PC-3 (cell line): ENCODE measurements at regions not wholly inside any gene's neighbourhood (a gene's known extent, or its start where the extent isn't known, plus 50 kb on each side); places are given as distances from the start of the nearest gene placed in this dataset.

ENCODE experiments used
- ATAC-seq: fragments of 200-7000 bp; cut with Tn5 transposase; 2 replicates; pipeline ENCODE4 v1.9.1; 2020; ENCODE audit warnings: mild to moderate bottlenecking, moderate library complexity
- BruUV-seq: library from RNA; stranded (reverse); fragments of 400-500 nt; replicated peaks from 2 replicates; lab custom pipeline; 2021; lab: Mats Ljungman, UMichigan
- CTCF ChIA-PET: fragments of 300-600 bp; sonication (Branson Sonifier 250); formaldehyde crosslinking; loops from one replicate; lab custom pipeline; 2022; ENCODE audit warnings: antibody characterized with exemption; lab: Charles Lee
- POLR2A ChIA-PET: fragments of 300-600 bp; sonication (Branson Sonifier 250); formaldehyde crosslinking; loops from one replicate; lab custom pipeline; 2022; ENCODE audit warnings: antibody characterized with exemption; ENCODE audit not compliant: unreplicated experiment; lab: Charles Lee
- DNase-seq: peaks from one replicate; pipeline ENCODE4 v3.0.0-alpha.2; 2015
- H2AFZ ChIP-seq: fragments of 300-600 bp; sonication (generic); 2 replicates; pipeline ENCODE4 v1.6.0; 2016; ENCODE audit warnings: antibody characterized with exemption, low read length
- H3F3A ChIP-seq: fragments of 300-600 bp; sonication (generic); one replicate; pipeline ENCODE4 v1.6.0; 2017; ENCODE audit warnings: antibody characterized with exemption, low read length, control low read depth, mild to moderate bottlenecking; ENCODE audit not compliant: unreplicated experiment
- H3K27ac ChIP-seq: fragments of 300-600 bp; sonication (generic); 2 replicates; pipeline ENCODE4 v1.5.1; 2016; ENCODE audit warnings: mild to moderate bottlenecking, low read length
- H3K27me3 ChIP-seq: fragments of 300-600 bp; sonication (generic); 2 replicates; pipeline ENCODE4 v1.6.1; 2016; ENCODE audit warnings: low read length, mixed read lengths
- H3K36me3 ChIP-seq: fragments of 300-600 bp; sonication (generic); 2 replicates; pipeline ENCODE4 v1.6.1; 2016; ENCODE audit warnings: low read depth, mixed run types, low read length, mixed read lengths
- H3K4me1 ChIP-seq: fragments of 300-600 bp; sonication (generic); 2 replicates; pipeline ENCODE4 v1.5.1; 2016; ENCODE audit warnings: low read length; ENCODE audit not compliant: insufficient read depth
- H3K4me2 ChIP-seq: fragments of 300-600 bp; sonication (generic); 2 replicates; pipeline ENCODE4 v1.6.0; 2016; ENCODE audit warnings: low read length
- H3K4me3 ChIP-seq: fragments of 300-600 bp; sonication (generic); 2 replicates; pipeline ENCODE4 v1.5.1; 2016; ENCODE audit warnings: mild to moderate bottlenecking, low read length, mixed read lengths
- H3K79me2 ChIP-seq: fragments of 300-600 bp; sonication (generic); 2 replicates; pipeline ENCODE4 v1.6.1; 2017; ENCODE audit warnings: low read length, mixed read lengths
- H3K9ac ChIP-seq: fragments of 300-600 bp; sonication (generic); 2 replicates; pipeline ENCODE4 v1.6.0; 2016; ENCODE audit warnings: mild to moderate bottlenecking, low read length
- H3K9me2 ChIP-seq: fragments of 300-600 bp; sonication (generic); replicated peaks from 2 replicates; pipeline ENCODE4 v1.6.1; 2016; ENCODE audit warnings: mixed run types, low read length, mixed read lengths
- H3K9me3 ChIP-seq: fragments of 300-600 bp; sonication (generic); 2 replicates; pipeline ENCODE4 v1.6.1; 2016; ENCODE audit warnings: low read length, mixed read lengths
- H4K20me1 ChIP-seq: fragments of 300-600 bp; sonication (generic); 2 replicates; pipeline ENCODE4 v1.6.1; 2016; ENCODE audit warnings: low read length, mixed read lengths
- CTCF ChIP-seq: fragments of 300-600 bp; sonication (generic); conservative IDR thresholded peaks from 2 replicates; pipeline ENCODE4 v1.5.1; 2017; ENCODE audit warnings: antibody characterized with exemption, low read depth, mild to moderate bottlenecking, low read length
- EZH2 ChIP-seq: fragments of 300-600 bp; sonication (generic); IDR thresholded peaks from one replicate; pipeline ENCODE4 v1.6.1; 2017; ENCODE audit warnings: antibody characterized with exemption, mild to moderate bottlenecking, low read length; ENCODE audit not compliant: unreplicated experiment
- EZH2phosphoT487 ChIP-seq: fragments of 300-600 bp; sonication (generic); IDR thresholded peaks from 2 replicates; pipeline ENCODE4 v1.6.1; 2018; ENCODE audit warnings: mild to moderate bottlenecking, antibody characterized with exemption, low read length, borderline replicate concordance
- intact Hi-C: fragments of 100-400 bp; cut with micrococcal nuclease; formaldehyde crosslinking; loops from 2 replicates; pipeline ENCODE4 v1.9.0; 2023

- H3K9me3 ChIP-seq, result peaks cover 21% of the 10 kb centered on the region
- ChIA-PET POLR2A (no interaction called here), CTCF (no interaction called here)
Measured at GRCh38 chr19:56988299-56988698, 131.5 kb upstream of the USP29 start.

GRCh38 chr19:56991912-56992311 is 127.9 kb upstream of the USP29 start:
- no TSS peak for BruUV-seq
- DNase-seq (no peak), ATAC-seq (no peak)
- intact Hi-C loops, result no loop called here
- Histone ChIP-seq H3K4me2 (no peak overlapping the region), H3K36me3 (no peaks in the 10 kb centered on the region), H3K9me3 (peaks cover 14% of the 10 kb centered on the region), H3K9ac (no peak overlapping the region), H3K9me2 (no peaks in the 10 kb centered on the region), H3K4me1 (no peaks in the 10 kb centered on the region), H3K27ac (no peak overlapping the region), H4K20me1 (no peaks in the 10 kb centered on the region), H3K79me2 (no peaks in the 10 kb centered on the region), H3K27me3 (no peaks in the 10 kb centered on the region), H3F3A (no peaks in the 10 kb centered on the region), H2AFZ (no peak overlapping the region), H3K4me3 (no peak overlapping the region)
- TF ChIP-seq EZH2, result no peak
- TF ChIP-seq EZH2phosphoT487, result no peak
- TF ChIP-seq CTCF, result no peak
- ChIA-PET CTCF (no interaction called here), POLR2A (no interaction called here)

More at GRCh38 chr19:56988299-56988698, 131.5 kb upstream of the USP29 start:
- DNase-seq (no peak), ATAC-seq (no peak)
- Histone ChIP-seq H3K4me2 (no peak overlapping the region), H3K27ac (no peak overlapping the region), H3F3A (no peaks in the 10 kb centered on the region), H3K4me1 (no peaks in the 10 kb centered on the region), H3K79me2 (no peaks in the 10 kb centered on the region), H4K20me1 (no peaks in the 10 kb centered on the region), H3K27me3 (no peaks in the 10 kb centered on the region), H3K4me3 (no peak overlapping the region), H3K9ac (no peak overlapping the region), H2AFZ (no peak overlapping the region), H3K36me3 (no peaks in the 10 kb centered on the region), H3K9me2 (no peaks in the 10 kb centered on the region)
- BruUV-seq, result no TSS peak
- intact Hi-C loops, result no loop called here
- TF ChIP-seq CTCF, result no peak
- TF ChIP-seq EZH2phosphoT487, result no peak
- no peak for TF ChIP-seq EZH2

GRCh38 chr19:56993851-56994250 is 125.9 kb upstream of the USP29 start:
- BruUV-seq, result no TSS peak
- H3K9me3 ChIP-seq, result peaks cover 19% of the 10 kb centered on the region
- intact Hi-C loops, result no loop called here
- no peak overlapping the region for H2AFZ ChIP-seq
- H3K79me2 ChIP-seq, result no peaks in the 10 kb centered on the region
- H3F3A ChIP-seq, result no peaks in the 10 kb centered on the region
- H4K20me1 ChIP-seq, result no peaks in the 10 kb centered on the region
- ChIA-PET CTCF (no interaction called here), POLR2A (no interaction called here)
- H3K4me1 ChIP-seq, result no peaks in the 10 kb centered on the region
- no peak overlapping the region for H3K9ac ChIP-seq
- H3K4me2 ChIP-seq, result no peak overlapping the region
- no peak overlapping the region for H3K27ac ChIP-seq
- DNase-seq, result no peak
- no peaks in the 10 kb centered on the region for H3K36me3 ChIP-seq
- TF ChIP-seq EZH2, result no peak
- TF ChIP-seq CTCF, result no peak
- no peak for TF ChIP-seq EZH2phosphoT487
- no peak for ATAC-seq
- H3K27me3 ChIP-seq, result no peaks in the 10 kb centered on the region
- no peaks in the 10 kb centered on the region for H3K9me2 ChIP-seq
- no peak overlapping the region for H3K4me3 ChIP-seq
